HEK293 (cell line): ENCODE measurements at regions not wholly inside any gene's neighbourhood (a gene's known extent, or its start where the extent isn't known, plus 50 kb on each side); places are given as distances from the start of the nearest gene placed in this dataset.

Experiments used
- CTCF ChIP-seq: fragments of 450-650 bp; formaldehyde crosslinking; IDR thresholded peaks from 2 replicates; pipeline ENCODE4 v1.5.1; 2016; ENCODE audit warnings: missing biosample characterization, missing genetic modification characterization
- INSM2 ChIP-seq: fragments of 450-650 bp; formaldehyde crosslinking; IDR thresholded peaks from 2 replicates; pipeline ENCODE4 v1.5.1; 2016; ENCODE audit warnings: missing biosample characterization, missing genetic modification characterization
- TCF7L2 ChIP-seq: IDR thresholded peaks from 2 replicates; pipeline ENCODE4 v1.6.1; 2011; ENCODE audit warnings: low read depth, mild to moderate bottlenecking, inconsistent platforms, low read length, moderate library complexity, borderline replicate concordance
- ZBTB26 ChIP-seq: fragments of 450-650 bp; formaldehyde crosslinking; optimal IDR thresholded peaks from 2 replicates; pipeline ENCODE3; 2016; ENCODE audit warnings: missing biosample characterization, mild to moderate bottlenecking, missing genetic modification characterization
- ZNF548 ChIP-seq: fragments of 450-650 bp; formaldehyde crosslinking; IDR thresholded peaks from 2 replicates; pipeline ENCODE4 v1.5.1; 2016; ENCODE audit warnings: missing biosample characterization, missing genetic modification characterization

- TF ChIP-seq CTCF (no peak), ZNF548 (no peak), ZBTB26 (no peak), INSM2 (tag by site-specific recombination) (no peak), TCF7L2 (no peak)
Observed at GRCh38 chr3:6392123-6392522, 468.8 kb upstream of the GRM7 start.
